IMR-90 (cell line): ENCODE measurements at regions not wholly inside any gene's neighbourhood (a gene's known extent, or its start where the extent isn't known, plus 50 kb on each side); places are given as distances from the start of the nearest gene placed in this dataset.

Source experiments
- MAFK ChIP-seq: IDR thresholded peaks from 2 replicates; pipeline ENCODE4 v1.6.1; 2012; ENCODE audit warnings: low read depth, low read length, improper control_type of control experiment
- POLR2A ChIP-seq: IDR thresholded peaks from 2 replicates; pipeline ENCODE4 v1.6.1; 2012; ENCODE audit warnings: mild to moderate bottlenecking, low read depth, low read length
- RAD21 ChIP-seq: IDR thresholded peaks from 2 replicates; pipeline ENCODE4 v1.6.1; 2012; ENCODE audit warnings: low read length, improper control_type of control experiment

DNA sequence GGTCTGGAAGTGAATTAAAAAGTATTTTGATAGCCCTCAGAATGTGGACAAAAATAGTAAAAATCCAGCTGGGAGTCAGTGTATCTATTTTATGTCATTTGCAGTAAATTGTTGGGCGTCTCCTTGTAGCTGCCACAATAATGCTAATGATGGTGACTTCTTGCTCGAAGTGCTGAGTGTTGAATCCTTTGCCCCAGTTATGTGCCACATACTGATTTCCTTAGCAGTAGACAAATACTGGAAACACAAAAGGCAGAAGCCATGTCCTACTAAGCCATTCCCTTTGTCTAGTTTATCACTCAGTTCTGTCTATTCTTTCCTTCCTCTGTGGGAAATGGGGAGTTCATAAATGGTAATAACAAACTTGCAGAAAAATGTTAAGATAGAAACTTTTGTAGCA is 70.7 kb upstream of the CXADR start:
- no peak for TF ChIP-seq POLR2A
- no peak for TF ChIP-seq MAFK
- TF ChIP-seq RAD21 = no peak
